ENCODE measurements at regions not wholly inside any gene's neighbourhood (a gene's known extent, or its start where the extent isn't known, plus 50 kb on each side); places are given as distances from the start of the nearest gene placed in this dataset.

- no peaks in the 10 kb centered on the region for H3K4me1 ChIP-seq
- no peak overlapping the region for H3K4me3 ChIP-seq
- no peak overlapping the region for H3K27ac ChIP-seq
- H3K9me3 ChIP-seq (replicated peaks in 1 of 11) = peaks cover 25 to 59% (median 39%) of the 10 kb centered on the region in 11 experiments
- no peaks in the 10 kb centered on the region for H3K27me3 ChIP-seq
- peaks cover 0 to 6% (median 0%) of the 10 kb centered on the region in 11 experiments; a peak in 1 of 22 replicates for H3K36me3 ChIP-seq
- H3K4me2 ChIP-seq = no peak overlapping the region
- no peak for TF ChIP-seq Cebpa-rat (IDR thresholded peaks at IDR 0.05)
- H3K9ac ChIP-seq = no peak overlapping the region
- no peaks in the 10 kb centered on the region for H4K20me1 ChIP-seq
These were observed 157.6 kb downstream of the ACTL7B start for GRCh38 chr9:108698231-108698630.

- TF ChIP-seq Cebpa-rat (IDR thresholded peaks at IDR 0.05) = no peak
- H3K27ac ChIP-seq = no peak overlapping the region
- no peak overlapping the region for H3K9ac ChIP-seq
- no peaks in the 10 kb centered on the region for H3K27me3 ChIP-seq
- peaks cover 25 to 61% (median 36%) of the 10 kb centered on the region in 11 experiments for H3K9me3 ChIP-seq (replicated peaks in 1 of 11)
- no peak overlapping the region for H3K4me2 ChIP-seq
- H3K4me1 ChIP-seq = no peaks in the 10 kb centered on the region
- peaks cover 0 to 6% (median 0%) of the 10 kb centered on the region in 11 experiments; a peak in 1 of 22 replicates for H3K36me3 ChIP-seq
- H4K20me1 ChIP-seq = no peaks in the 10 kb centered on the region
- H3K4me3 ChIP-seq = no peak overlapping the region
These were observed 159.6 kb downstream of the ACTL7B start for GRCh38 chr9:108696156-108696555.

DNA sequence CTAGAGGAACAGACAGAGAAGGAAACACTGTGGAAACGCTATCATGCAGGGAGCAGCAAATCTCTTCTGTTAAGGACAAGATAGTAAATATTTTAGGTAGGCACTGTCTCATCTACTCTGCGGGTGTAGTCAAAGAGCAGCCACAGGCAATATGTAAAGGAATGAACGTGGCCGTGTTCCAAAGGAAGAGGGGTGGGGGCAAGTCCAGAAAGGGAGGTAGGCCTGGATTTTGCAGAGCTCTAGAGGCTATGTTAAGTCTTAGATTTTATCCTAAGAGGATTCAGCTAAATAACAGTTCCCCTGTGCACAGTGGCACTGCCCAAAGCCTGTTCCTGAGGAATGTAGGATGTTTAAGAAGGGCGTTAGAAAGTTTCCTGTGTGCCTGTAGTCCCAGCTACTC is 161.6 kb downstream of the ACTL7B start:
- TF ChIP-seq Cebpa-rat (IDR thresholded peaks at IDR 0.05) = no peak
- Histone ChIP-seq H3K27me3 (no peaks in the 10 kb centered on the region), H3K9ac (no peak overlapping the region)

DNA sequence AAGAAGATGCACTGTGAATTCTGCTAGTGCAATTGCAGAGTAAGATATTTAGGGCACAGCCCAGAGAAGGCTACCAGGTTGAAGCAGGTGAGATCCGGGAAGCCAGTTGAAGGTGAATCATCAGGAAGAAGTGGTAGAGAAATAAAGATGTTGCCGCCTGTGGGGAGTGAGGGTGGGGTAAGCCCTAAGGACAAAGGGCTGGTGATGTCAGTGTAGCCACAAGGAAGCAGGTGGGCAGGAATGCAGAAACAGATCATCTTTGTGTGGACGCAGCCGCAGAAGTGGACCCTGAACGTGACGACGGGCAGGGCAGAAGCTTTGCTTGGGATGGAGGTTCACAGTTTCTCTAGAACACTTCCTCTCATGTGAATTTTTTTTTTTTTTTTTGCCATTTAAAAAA is 164.2 kb downstream of the ACTL7B start:
- Histone ChIP-seq H4K20me1 (no peaks in the 10 kb centered on the region), H3K4me3 (no peak overlapping the region), H3K9me3 (replicated peaks in 1 of 11) (peaks cover 26 to 65% (median 41%) of the 10 kb centered on the region in 11 experiments), H3K36me3 (peaks cover 0 to 6% (median 0%) of the 10 kb centered on the region in 11 experiments; a peak in 1 of 22 replicates), H3K4me1 (no peaks in the 10 kb centered on the region), H3K9ac (no peak overlapping the region), H3K4me2 (no peak overlapping the region), H3K27ac (no peak overlapping the region), H3K27me3 (no peaks in the 10 kb centered on the region)
- TF ChIP-seq Cebpa-rat (IDR thresholded peaks at IDR 0.05) = no peak

More for the DNA sequence above, 161.6 kb downstream of the ACTL7B start:
- no peaks in the 10 kb centered on the region for H3K4me1 ChIP-seq
- no peak overlapping the region for H3K4me3 ChIP-seq
- no peak overlapping the region for H3K4me2 ChIP-seq
- H3K36me3 ChIP-seq = peaks cover 0 to 6% (median 0%) of the 10 kb centered on the region in 11 experiments; a peak in 1 of 22 replicates
- H3K27ac ChIP-seq = no peak overlapping the region
- no peaks in the 10 kb centered on the region for H4K20me1 ChIP-seq
- H3K9me3 ChIP-seq (replicated peaks in 1 of 11) = peaks cover 25 to 61% (median 38%) of the 10 kb centered on the region in 11 experiments

DNA sequence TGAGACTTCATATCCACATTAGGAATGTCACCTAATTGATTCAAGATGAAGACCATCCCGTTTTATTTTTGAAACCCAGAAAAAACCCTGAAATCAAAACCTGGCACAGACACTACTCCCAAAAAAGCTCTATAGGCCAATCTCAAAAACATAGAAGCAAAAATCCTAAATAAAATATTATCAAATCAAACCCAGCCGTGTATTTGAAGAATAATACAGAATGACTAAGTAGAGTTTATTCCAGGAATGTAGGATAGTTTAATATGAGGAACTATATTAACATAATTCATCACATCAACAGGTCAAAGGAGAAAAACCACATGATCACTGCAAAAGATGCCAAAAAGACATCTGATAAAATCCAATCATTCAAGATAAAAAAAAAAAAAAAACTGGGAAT is 167.1 kb downstream of the ACTL7B start:
- TF ChIP-seq Cebpa-rat (IDR thresholded peaks at IDR 0.05) = no peak
- no peaks in the 10 kb centered on the region for H3K27me3 ChIP-seq
- H3K4me2 ChIP-seq = no peak overlapping the region
- H3K9ac ChIP-seq = no peak overlapping the region
- no peak overlapping the region for H3K27ac ChIP-seq
- H4K20me1 ChIP-seq = no peaks in the 10 kb centered on the region
- no peaks in the 10 kb centered on the region for H3K4me1 ChIP-seq
- no peak overlapping the region for H3K4me3 ChIP-seq
- H3K36me3 ChIP-seq = no peaks in the 10 kb centered on the region
- H3K9me3 ChIP-seq (replicated peaks in 1 of 11) = peaks cover 9 to 50% (median 26%) of the 10 kb centered on the region in 11 experiments

- H3K36me3 ChIP-seq = no peaks in the 10 kb centered on the region
- peaks cover 9 to 43% (median 25%) of the 10 kb centered on the region in 11 experiments for H3K9me3 ChIP-seq (replicated peaks in 1 of 11)
- H3K4me2 ChIP-seq = no peak overlapping the region
- TF ChIP-seq Cebpa-rat (IDR thresholded peaks at IDR 0.05) = no peak
- no peak overlapping the region for H3K9ac ChIP-seq
- no peaks in the 10 kb centered on the region for H4K20me1 ChIP-seq
- H3K4me1 ChIP-seq = no peaks in the 10 kb centered on the region
- H3K27ac ChIP-seq = no peak overlapping the region
- no peaks in the 10 kb centered on the region for H3K27me3 ChIP-seq
- H3K4me3 ChIP-seq = no peak overlapping the region
These were observed 167.7 kb downstream of the ACTL7B start for GRCh38 chr9:108688051-108688450.

GRCh38 chr9:108687006-108687987 is 168.5 kb downstream of the ACTL7B start:
- Histone ChIP-seq H4K20me1 (no peaks in the 10 kb centered on the region), H3K4me3 (no peak overlapping the region), H3K27me3 (no peaks in the 10 kb centered on the region), H3K36me3 (no peaks in the 10 kb centered on the region), H3K27ac (no peak overlapping the region), H3K4me2 (no peak overlapping the region), H3K4me1 (no peaks in the 10 kb centered on the region), H3K9ac (no peak overlapping the region), H3K9me3 (replicated peaks in 1 of 11) (peaks cover 9 to 38% (median 25%) of the 10 kb centered on the region in 11 experiments)
- no peak for TF ChIP-seq Cebpa-rat (IDR thresholded peaks at IDR 0.05)

DNA sequence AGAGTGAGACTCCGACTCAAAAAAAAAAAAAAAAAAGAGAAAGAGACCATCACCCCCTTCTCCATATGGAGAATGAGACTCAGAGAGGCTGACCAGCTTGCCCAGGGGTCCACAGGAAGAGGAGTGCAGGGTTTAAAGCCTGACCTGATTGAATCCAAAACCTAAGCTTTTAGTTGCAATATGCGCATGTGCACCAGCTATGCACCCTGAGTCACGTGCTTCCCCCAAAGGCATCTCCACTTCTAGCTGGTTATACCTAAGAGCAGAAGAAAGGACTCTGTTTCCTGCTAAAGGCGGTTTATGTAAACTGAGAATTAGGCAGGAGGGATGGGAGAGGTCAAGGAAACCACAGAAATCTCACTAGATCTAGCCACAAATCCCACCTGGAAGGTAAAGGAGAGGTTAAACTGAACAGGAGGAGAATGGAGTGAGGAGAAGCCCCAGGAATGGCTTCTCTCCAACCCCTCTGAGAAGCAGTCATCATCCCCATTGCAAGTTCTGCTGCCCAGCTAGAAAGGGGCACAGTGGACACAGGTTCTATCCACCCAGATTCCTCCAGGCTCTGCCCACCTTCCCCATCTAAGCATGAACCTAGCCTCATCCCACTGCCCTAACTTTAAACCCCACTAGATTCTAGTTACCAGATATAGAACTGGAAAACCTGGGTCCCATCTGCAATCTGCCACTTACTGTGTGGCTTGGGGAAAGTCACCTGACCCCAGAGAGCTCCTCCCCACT is 171.3 kb downstream of the ACTL7B start:
- H3K4me2 ChIP-seq = no peak overlapping the region
- no peak overlapping the region for H3K9ac ChIP-seq
- no peaks in the 10 kb centered on the region for H4K20me1 ChIP-seq
- TF ChIP-seq Cebpa-rat (IDR thresholded peaks at IDR 0.05) = no peak
- no peaks in the 10 kb centered on the region for H3K4me1 ChIP-seq
- H3K36me3 ChIP-seq = no peaks in the 10 kb centered on the region
- H3K9me3 ChIP-seq (replicated peaks in 1 of 11) = peaks cover 9 to 38% (median 24%) of the 10 kb centered on the region in 11 experiments
- H3K4me3 ChIP-seq = no peak overlapping the region
- no peaks in the 10 kb centered on the region for H3K27me3 ChIP-seq
- H3K27ac ChIP-seq = no peak overlapping the region

- no peak overlapping the region for H3K4me3 ChIP-seq
- TF ChIP-seq Cebpa-rat (IDR thresholded peaks at IDR 0.05) = no peak
- H3K27ac ChIP-seq = no peak overlapping the region
- H3K9ac ChIP-seq = no peak overlapping the region
- no peaks in the 10 kb centered on the region for H3K36me3 ChIP-seq
- H3K4me2 ChIP-seq = no peak overlapping the region
- H3K4me1 ChIP-seq = no peaks in the 10 kb centered on the region
- no peaks in the 10 kb centered on the region for H3K27me3 ChIP-seq
- H4K20me1 ChIP-seq = no peaks in the 10 kb centered on the region
- H3K9me3 ChIP-seq (replicated peaks in 1 of 11) = peaks cover 9 to 31% (median 18%) of the 10 kb centered on the region in 11 experiments
These were observed 172.5 kb downstream of the ACTL7B start for GRCh38 chr9:108683245-108683644.

Measured in BLaER1 treated with 17β-estradiol and CSF1 and Interleukin-3, amounts not matched to agents 10 nM and 100 nM (cell line).